GM12878 (cell line): ENCODE measurements at regions not wholly inside any gene's neighbourhood (a gene's known extent, or its start where the extent isn't known, plus 50 kb on each side); places are given as distances from the start of the nearest gene placed in this dataset.

Experiments
- ATAC-seq: fragments of 200-7000 bp; cut with Tn5 transposase; 3 replicates; pipeline ENCODE4 v1.9.1; 2020; ENCODE audit warnings: mild to moderate bottlenecking, moderate library complexity
- BruUV-seq: library from RNA; stranded (reverse); fragments of 400-500 nt; replicated peaks from 2 replicates; lab custom pipeline; 2021; lab: Mats Ljungman, UMichigan
- CTCF ChIA-PET: fragments of 300-600 bp; sonication (Branson Sonifier 250); formaldehyde crosslinking; extraction: SDS; loops from one replicate; lab custom pipeline; 2021; ENCODE audit warnings: inconsistent platforms; lab: Yijun Ruan, JAX
- POLR2A ChIA-PET: fragments of 350-600 bp; formaldehyde crosslinking; extraction: SDS; loops from one replicate; lab custom pipeline; 2021; ENCODE audit warnings: inconsistent platforms; lab: Charles Lee
- RAD21 ChIA-PET: fragments of 300-600 bp; sonication (Branson Sonifier 250); formaldehyde crosslinking; loops from one replicate; lab custom pipeline; 2023; ENCODE audit warnings: antibody characterized with exemption; ENCODE audit not compliant: unreplicated experiment; lab: Charles Lee
- SMC1A ChIA-PET: fragments of 300-600 bp; sonication (Branson Sonifier 250); formaldehyde crosslinking; loops from one replicate; lab custom pipeline; 2023; ENCODE audit not compliant: unreplicated experiment, uncharacterized antibody; lab: Charles Lee
- DNase-seq: peaks from one replicate; pipeline ENCODE4 v3.0.0-alpha.2; 2011; ENCODE audit warnings: low read depth, low spot score
- FAIRE-seq: peaks from 3 replicates; lab custom pipeline; 2011; peaks lifted over from hg19 to GRCh38; lab: Jason Lieb, UNC
- H2AFZ ChIP-seq: 2 replicates; pipeline ENCODE4 v1.6.0; 2011; ENCODE audit warnings: low read depth, low read length, control low read depth; ENCODE audit not compliant: control insufficient read depth
- H3K27ac ChIP-seq: 2 replicates; pipeline ENCODE4 v1.5.1; 2011; ENCODE audit warnings: control low read depth; ENCODE audit not compliant: control insufficient read depth, insufficient read depth
- H3K27me3 ChIP-seq, 2 experiments: replicated peaks in 1 of 2; 2 replicates each; pipeline versions ENCODE4 v1.6.0 to v1.6.1; 2011; ENCODE audit warnings: low read length in 1 of 2; ENCODE audit not compliant: control insufficient read depth in 2 of 2, insufficient read depth in 2 of 2
- H3K36me3 ChIP-seq, 2 experiments: 2 replicates each; pipeline ENCODE4 v1.5.1; 2011; ENCODE audit warnings: low read length in 1 of 2; ENCODE audit not compliant: control insufficient read depth in 2 of 2, insufficient read depth in 2 of 2
- H3K4me1 ChIP-seq: 2 replicates; pipeline ENCODE4 v1.6.1; 2011; ENCODE audit warnings: mild to moderate bottlenecking, low read length, moderate library complexity, mixed read lengths; ENCODE audit not compliant: control insufficient read depth, insufficient read depth
- H3K4me2 ChIP-seq: 2 replicates; pipeline ENCODE4 v1.6.0; 2011; ENCODE audit warnings: control low read depth; ENCODE audit not compliant: control insufficient read depth, insufficient read depth
- H3K4me3 ChIP-seq: fragments of 200-600 bp; sonication (generic); 2 replicates; pipeline ENCODE4 v1.5.1; 2016
- H3K79me2 ChIP-seq: 2 replicates; pipeline ENCODE4 v1.6.0; 2011; ENCODE audit warnings: low read length; ENCODE audit not compliant: control insufficient read depth, insufficient read depth
- H3K9ac ChIP-seq: 2 replicates; pipeline ENCODE4 v1.8.0; 2011; ENCODE audit warnings: low read length, control low read depth, mixed read lengths; ENCODE audit not compliant: control insufficient read depth, insufficient read depth
- H3K9me3 ChIP-seq: replicated peaks from 3 replicates; pipeline ENCODE4 v1.5.1; 2011; ENCODE audit warnings: mild to moderate bottlenecking, low read length; ENCODE audit not compliant: control insufficient read depth, insufficient read depth
- H4K20me1 ChIP-seq: 2 replicates; pipeline ENCODE4 v1.6.0; 2011; ENCODE audit not compliant: control insufficient read depth, insufficient read depth
- BCL3 ChIP-seq: IDR thresholded peaks from 2 replicates; pipeline ENCODE4 v1.6.1; 2011; ENCODE audit warnings: borderline replicate concordance, low read depth, mild to moderate bottlenecking, moderate library complexity, low read length; ENCODE audit not compliant: insufficient read depth, poor library complexity, severe bottlenecking
- BHLHE40 ChIP-seq, 2 experiments: fragments of 450-650 bp in 1 of 2; IDR thresholded peaks; 2 replicates each; pipeline ENCODE4 v1.6.1; 2011 to 2017; ENCODE audit warnings: low read depth in 2 of 2, borderline replicate concordance in 1 of 2, improper control_type of control experiment in 1 of 2, low read length in 1 of 2, mild to moderate bottlenecking in 1 of 2
- CTCF ChIP-seq, 3 experiments: IDR thresholded peaks in 2 of 3; conservative IDR thresholded peaks in 1 of 3; 2 replicates each; pipeline ENCODE4 v1.5.1; 2011; ENCODE audit warnings: low read depth in 3 of 3, low read length in 3 of 3, mild to moderate bottlenecking in 3 of 3, control low read depth in 2 of 3, moderate library complexity in 2 of 3, inconsistent platforms in 1 of 3, mixed read lengths in 1 of 3; ENCODE audit not compliant: control insufficient read depth in 2 of 3, insufficient read depth in 1 of 3; ENCODE audit errors: extremely low read depth in 1 of 3
- FOS ChIP-seq: IDR thresholded peaks from 3 replicates; pipeline ENCODE4 v1.6.1; 2011; ENCODE audit warnings: borderline replicate concordance; ENCODE audit not compliant: insufficient read length; ENCODE audit errors: extremely low read depth
- PKNOX1 ChIP-seq: fragments of 450-650 bp; IDR thresholded peaks from 2 replicates; pipeline ENCODE4 v1.6.1; 2016; ENCODE audit warnings: mild to moderate bottlenecking
- RAD21 ChIP-seq: IDR thresholded peaks from 2 replicates; pipeline ENCODE4 v1.6.1; 2011; ENCODE audit warnings: mild to moderate bottlenecking, low read depth, low read length, moderate library complexity; ENCODE audit not compliant: insufficient read depth
- SMAD5 ChIP-seq: IDR thresholded peaks from 2 replicates; pipeline ENCODE4 v1.6.1; 2016; ENCODE audit warnings: antibody characterized with exemption, low read depth
- SMC3 ChIP-seq: IDR thresholded peaks from 2 replicates; pipeline ENCODE4 v1.6.1; 2011; ENCODE audit warnings: low read length, improper control_type of control experiment, borderline replicate concordance
- WGBS: methylation state at CpG from one replicate; pipeline ENCODE4 v1.1.6; 2016; ENCODE audit warnings: low lambda C conversion rate; ENCODE audit not compliant: insufficient replicate concordance, insufficient coverage; ENCODE audit errors: missing lambda C conversion rate; 5-methylcytosine and 5-hydroxymethylcytosine counted together
- in situ Hi-C: fragments of 300-500 bp; cut with MboI; formaldehyde crosslinking; loops from 9 replicates; pipeline ENCODE4 v1.14.3; 2018; ENCODE audit warnings: mixed read lengths
- intact Hi-C: fragments of 100-400 bp; cut with micrococcal nuclease; formaldehyde crosslinking; loops from one replicate; pipeline ENCODE4 v1.14.2; 2022; ENCODE audit not compliant: unreplicated experiment
- TF ChIP-seq, protein P1 (sequence below): fragments of 150-350 bp; IDR thresholded peaks from 2 replicates; pipeline ENCODE4 v1.6.1; 2016; ENCODE audit warnings: low read depth, low read length
- TF ChIP-seq, protein P2 (sequence below): fragments of 450-650 bp; IDR thresholded peaks from 2 replicates; pipeline ENCODE4 v1.6.1; 2017; ENCODE audit warnings: borderline replicate concordance

DNA sequence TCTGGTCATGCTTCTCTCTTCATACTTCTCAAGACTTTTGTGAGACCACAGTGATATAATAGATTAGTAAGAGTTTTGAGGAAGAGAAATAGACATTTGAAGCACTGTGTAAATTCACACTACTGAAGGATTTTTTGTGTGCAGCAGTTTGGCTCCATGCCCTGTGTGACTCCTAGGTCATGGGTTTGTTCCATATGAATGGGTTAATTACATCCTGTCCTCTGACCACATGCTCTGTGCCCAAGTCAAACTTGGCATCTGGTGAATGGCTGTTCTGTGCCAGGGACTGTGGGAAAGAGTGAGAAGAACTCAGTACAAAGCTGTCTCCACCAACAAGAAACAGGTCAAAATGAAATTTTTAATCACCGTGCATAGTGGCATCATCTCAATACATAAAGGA, 304.0 kb downstream of the LNPK start (continued):
- TF ChIP-seq, protein P1, sequence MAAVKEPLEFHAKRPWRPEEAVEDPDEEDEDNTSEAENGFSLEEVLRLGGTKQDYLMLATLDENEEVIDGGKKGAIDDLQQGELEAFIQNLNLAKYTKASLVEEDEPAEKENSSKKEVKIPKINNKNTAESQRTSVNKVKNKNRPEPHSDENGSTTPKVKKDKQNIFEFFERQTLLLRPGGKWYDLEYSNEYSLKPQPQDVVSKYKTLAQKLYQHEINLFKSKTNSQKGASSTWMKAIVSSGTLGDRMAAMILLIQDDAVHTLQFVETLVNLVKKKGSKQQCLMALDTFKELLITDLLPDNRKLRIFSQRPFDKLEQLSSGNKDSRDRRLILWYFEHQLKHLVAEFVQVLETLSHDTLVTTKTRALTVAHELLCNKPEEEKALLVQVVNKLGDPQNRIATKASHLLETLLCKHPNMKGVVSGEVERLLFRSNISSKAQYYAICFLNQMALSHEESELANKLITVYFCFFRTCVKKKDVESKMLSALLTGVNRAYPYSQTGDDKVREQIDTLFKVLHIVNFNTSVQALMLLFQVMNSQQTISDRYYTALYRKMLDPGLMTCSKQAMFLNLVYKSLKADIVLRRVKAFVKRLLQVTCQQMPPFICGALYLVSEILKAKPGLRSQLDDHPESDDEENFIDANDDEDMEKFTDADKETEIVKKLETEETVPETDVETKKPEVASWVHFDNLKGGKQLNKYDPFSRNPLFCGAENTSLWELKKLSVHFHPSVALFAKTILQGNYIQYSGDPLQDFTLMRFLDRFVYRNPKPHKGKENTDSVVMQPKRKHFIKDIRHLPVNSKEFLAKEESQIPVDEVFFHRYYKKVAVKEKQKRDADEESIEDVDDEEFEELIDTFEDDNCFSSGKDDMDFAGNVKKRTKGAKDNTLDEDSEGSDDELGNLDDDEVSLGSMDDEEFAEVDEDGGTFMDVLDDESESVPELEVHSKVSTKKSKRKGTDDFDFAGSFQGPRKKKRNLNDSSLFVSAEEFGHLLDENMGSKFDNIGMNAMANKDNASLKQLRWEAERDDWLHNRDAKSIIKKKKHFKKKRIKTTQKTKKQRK, result no peak
- TF ChIP-seq FOS, result no peak
- TF ChIP-seq, all 136 proteins: peak for 0

GRCh38 chr2:175690113-175690837, 311.8 kb downstream of the LNPK start:
- 5% methylated on average over 4 of the region's 4 CpGs for WGBS
- SMC1A ChIA-PET, result interaction anchor here (0.9 to 5.0 kb wide), 12 partner anchors 9 to 439 kb away, joined by 3 to 56 read pairs (median 4); no protein-coding TSS in a partner anchor
- Histone ChIP-seq H3K9ac (no peak overlapping the region), H3K9me3 (no peaks in the 10 kb centered on the region), H3K4me3 (no peak overlapping the region), H3K4me2 (no peak overlapping the region), H2AFZ (no peak overlapping the region), H3K79me2 (no peaks in the 10 kb centered on the region), H3K36me3 (no peaks in the 10 kb centered on the region), H4K20me1 (no peaks in the 10 kb centered on the region), H3K4me1 (no peaks in the 10 kb centered on the region), H3K27ac (no peak overlapping the region), H3K27me3 (0 out of 4 replicates have a peak, but pooled peaks cover 0 to 1% of the 10 kb centered on the region in 2 experiments)
- ATAC-seq, result peak; percentile 81
- peak; percentile 80 for FAIRE-seq
- peak; percentile 4 for DNase-seq
- CTCF ChIA-PET, result interaction anchor here (0.6 to 6.4 kb wide), 22 partner anchors 9 to 947 kb away, joined by 3 to 83 read pairs (median 4); no protein-coding TSS in a partner anchor
- RAD21 ChIA-PET, result interaction anchor here (0.6 to 4.6 kb wide), 6 partner anchors 395 to 650 kb away, joined by 3 to 50 read pairs (median 3); no protein-coding TSS in a partner anchor
- intact Hi-C loops, result loop anchor here (1.0 to 2.0 kb wide), 2 partner anchors 397 to 407 kb away; no protein-coding TSS in a partner anchor
- in situ Hi-C loops, result no loop called here
- no TSS peak for BruUV-seq
- POLR2A ChIA-PET, result no interaction called here
- TF ChIP-seq CTCF (IDR thresholded peaks at IDR 0.05 in 2 of 3, conservative IDR thresholded peaks at IDR 0.05 in 1 of 3; ENCODE audit: control insufficient read depth in 2 of 3, extremely low read depth in 1 of 3, insufficient read depth in 1 of 3, low read depth in 3 of 3, low read length in 3 of 3), result peak; percentile 62 to 69 (median 69)
- TF ChIP-seq BHLHE40 (IDR thresholded peaks at IDR 0.05; ENCODE audit: borderline replicate concordance in 1 of 2, low read depth in 2 of 2, low read length in 1 of 2), result no peak
- TF ChIP-seq PKNOX1, result no peak
- peak; percentile 85 for TF ChIP-seq SMC3
- peak; percentile 71 for TF ChIP-seq RAD21
- no peak for TF ChIP-seq BCL3
- TF ChIP-seq, protein P2, sequence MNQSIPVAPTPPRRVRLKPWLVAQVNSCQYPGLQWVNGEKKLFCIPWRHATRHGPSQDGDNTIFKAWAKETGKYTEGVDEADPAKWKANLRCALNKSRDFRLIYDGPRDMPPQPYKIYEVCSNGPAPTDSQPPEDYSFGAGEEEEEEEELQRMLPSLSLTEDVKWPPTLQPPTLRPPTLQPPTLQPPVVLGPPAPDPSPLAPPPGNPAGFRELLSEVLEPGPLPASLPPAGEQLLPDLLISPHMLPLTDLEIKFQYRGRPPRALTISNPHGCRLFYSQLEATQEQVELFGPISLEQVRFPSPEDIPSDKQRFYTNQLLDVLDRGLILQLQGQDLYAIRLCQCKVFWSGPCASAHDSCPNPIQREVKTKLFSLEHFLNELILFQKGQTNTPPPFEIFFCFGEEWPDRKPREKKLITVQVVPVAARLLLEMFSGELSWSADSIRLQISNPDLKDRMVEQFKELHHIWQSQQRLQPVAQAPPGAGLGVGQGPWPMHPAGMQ, result no peak
- no peak for TF ChIP-seq SMAD5
